Astrocyte of the cerebellum (primary cell): ENCODE measurements at regions not wholly inside any gene's neighbourhood (a gene's known extent, or its start where the extent isn't known, plus 50 kb on each side); places are given as distances from the start of the nearest gene placed in this dataset.
"Not testable (repeated sequence)": the region's sequence is repeated elsewhere in the genome, so short reads cannot be mapped to it uniquely, and the experiment has no call there.

Experiments used
- DNase-seq: peaks from one replicate; pipeline ENCODE4 v3.0.0-alpha.2; 2011; ENCODE audit warnings: low read depth
- H3K4me3 ChIP-seq: 2 replicates; pipeline ENCODE4 v1.5.1; 2011; ENCODE audit warnings: mild to moderate bottlenecking, low read depth, low read length, moderate library complexity
- in situ Hi-C: cut with HindIII; loops from 2 replicates; pipeline ENCODE4 v1.10.0; 2017; ENCODE audit warnings: low sequenced_read_pairs
- TF ChIP-seq, protein P1 (sequence below): IDR thresholded peaks from 2 replicates; pipeline ENCODE4 v1.5.1; 2012; ENCODE audit warnings: low read length, low read depth, moderate library complexity, mild to moderate bottlenecking; ENCODE audit errors: missing control alignments

DNA sequence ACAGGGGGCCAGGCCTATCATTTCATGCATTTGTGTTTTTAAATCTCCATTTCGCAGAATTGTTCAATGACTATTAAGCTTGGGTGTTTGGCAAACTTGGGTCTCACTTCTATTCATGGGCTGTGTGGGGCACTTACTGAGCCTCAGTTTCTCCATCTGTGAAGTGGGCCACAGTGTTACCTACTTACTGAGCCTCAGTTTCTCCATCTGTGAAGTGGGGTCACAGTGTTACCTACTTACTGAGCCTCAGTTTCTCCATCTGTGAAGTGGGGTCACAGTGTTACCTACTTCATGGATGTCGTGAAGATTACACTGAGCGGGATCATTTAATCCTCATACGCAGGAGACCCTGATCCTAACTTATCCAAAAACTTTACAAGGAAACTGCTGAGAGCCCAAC is 115.1 kb upstream of the STX18 start:
- TF ChIP-seq, protein P1, sequence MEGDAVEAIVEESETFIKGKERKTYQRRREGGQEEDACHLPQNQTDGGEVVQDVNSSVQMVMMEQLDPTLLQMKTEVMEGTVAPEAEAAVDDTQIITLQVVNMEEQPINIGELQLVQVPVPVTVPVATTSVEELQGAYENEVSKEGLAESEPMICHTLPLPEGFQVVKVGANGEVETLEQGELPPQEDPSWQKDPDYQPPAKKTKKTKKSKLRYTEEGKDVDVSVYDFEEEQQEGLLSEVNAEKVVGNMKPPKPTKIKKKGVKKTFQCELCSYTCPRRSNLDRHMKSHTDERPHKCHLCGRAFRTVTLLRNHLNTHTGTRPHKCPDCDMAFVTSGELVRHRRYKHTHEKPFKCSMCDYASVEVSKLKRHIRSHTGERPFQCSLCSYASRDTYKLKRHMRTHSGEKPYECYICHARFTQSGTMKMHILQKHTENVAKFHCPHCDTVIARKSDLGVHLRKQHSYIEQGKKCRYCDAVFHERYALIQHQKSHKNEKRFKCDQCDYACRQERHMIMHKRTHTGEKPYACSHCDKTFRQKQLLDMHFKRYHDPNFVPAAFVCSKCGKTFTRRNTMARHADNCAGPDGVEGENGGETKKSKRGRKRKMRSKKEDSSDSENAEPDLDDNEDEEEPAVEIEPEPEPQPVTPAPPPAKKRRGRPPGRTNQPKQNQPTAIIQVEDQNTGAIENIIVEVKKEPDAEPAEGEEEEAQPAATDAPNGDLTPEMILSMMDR = no peak
- H3K4me3 ChIP-seq = no peak overlapping the region
- in situ Hi-C loops = no loop called here
- no peak for DNase-seq

DNA sequence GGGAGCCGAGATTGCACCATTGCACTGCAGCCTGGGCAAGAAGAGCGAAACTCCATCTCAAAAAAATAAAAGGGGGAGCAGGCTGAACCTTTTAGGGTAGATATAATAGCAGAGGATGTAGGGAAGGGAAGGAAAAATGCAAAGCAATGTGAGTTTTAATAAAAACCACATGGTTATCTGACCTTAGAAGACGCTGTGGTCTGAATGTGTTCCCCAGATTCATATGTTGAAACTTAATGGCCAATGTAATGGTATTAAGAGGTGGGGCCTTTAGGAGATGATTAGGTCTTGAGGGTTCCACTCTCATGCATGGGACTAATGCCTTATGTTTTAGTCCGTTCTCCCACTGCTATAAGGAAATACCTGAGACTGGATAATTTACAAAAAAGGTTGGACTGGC is 114.1 kb upstream of the STX18 start:
- DNase-seq = no peak
- TF ChIP-seq, protein P1 = no peak
- H3K4me3 ChIP-seq = no peak overlapping the region
- in situ Hi-C loops = no loop called here

DNA sequence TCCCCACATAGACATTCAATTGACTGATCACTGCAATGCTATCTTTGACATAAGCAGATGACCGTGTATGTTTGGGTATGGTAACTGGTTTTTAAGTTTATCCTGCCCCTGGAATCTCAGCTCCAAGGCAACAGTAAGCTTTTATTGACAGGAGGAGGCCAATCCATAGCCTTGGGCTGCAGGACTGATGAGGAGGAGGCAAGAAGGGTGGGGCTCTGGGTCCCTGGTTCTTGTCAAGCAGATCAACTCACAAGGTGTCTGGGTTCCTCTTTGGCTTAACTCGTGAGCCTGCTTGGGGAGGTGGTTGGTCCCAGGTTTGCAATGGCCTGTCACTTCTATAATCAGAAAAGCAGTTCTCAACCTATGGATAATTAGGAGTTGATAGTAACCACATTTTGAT is 113.2 kb upstream of the STX18 start:
- TF ChIP-seq, protein P1 = no peak
- in situ Hi-C loops = no loop called here

DNA sequence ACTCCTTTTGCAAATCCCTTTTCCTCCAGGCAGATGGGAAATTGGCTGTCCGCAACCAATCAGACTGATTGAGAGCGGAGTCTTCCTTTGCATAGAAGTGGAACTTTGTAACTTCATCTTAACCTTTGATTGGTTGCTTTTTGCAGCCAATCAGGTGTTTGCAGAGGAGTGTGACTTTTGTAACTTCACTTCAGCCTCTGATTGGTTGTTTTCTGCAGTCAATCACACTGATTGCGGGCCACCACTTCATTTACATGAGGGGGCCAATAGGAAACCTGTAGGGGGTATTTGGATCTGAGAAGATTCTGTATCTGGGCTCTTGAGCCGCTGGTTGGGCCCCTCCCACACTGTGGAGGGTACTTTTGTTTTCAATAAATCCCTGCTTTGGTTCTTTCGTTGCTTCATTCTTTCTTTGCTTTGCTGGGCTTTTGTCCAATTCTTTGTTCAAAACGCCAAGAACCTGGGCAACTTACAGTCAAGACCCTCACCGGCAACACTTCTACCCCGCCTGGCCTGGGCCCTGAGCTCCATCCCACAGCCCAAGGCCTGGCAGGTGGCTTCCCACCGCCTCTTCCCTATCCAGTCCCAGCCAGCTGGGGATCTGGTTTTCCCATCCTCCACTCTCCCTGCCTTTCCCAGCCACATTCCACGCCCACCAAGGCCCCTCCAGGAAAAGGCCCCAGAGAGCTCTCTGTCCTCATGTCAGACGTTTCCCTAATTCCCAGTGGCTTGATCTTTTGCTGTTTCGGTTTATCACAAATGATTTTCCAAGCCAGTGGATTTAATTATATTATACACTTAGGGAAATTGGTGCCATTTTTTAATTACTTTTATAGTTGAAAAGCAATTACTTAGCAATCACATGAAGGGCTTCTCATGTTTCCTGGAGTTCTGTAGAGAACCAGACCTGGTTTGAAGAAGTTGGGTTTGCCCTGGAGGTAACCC is 110.2 kb upstream of the STX18 start:
- DNase-seq = no peak
- H3K4me3 ChIP-seq = no peak overlapping the region
- in situ Hi-C loops = no loop called here
- TF ChIP-seq, protein P1 = no peak

More for the DNA sequence above, 113.2 kb upstream of the STX18 start:
- no peak for DNase-seq
- no peak overlapping the region for H3K4me3 ChIP-seq

DNA sequence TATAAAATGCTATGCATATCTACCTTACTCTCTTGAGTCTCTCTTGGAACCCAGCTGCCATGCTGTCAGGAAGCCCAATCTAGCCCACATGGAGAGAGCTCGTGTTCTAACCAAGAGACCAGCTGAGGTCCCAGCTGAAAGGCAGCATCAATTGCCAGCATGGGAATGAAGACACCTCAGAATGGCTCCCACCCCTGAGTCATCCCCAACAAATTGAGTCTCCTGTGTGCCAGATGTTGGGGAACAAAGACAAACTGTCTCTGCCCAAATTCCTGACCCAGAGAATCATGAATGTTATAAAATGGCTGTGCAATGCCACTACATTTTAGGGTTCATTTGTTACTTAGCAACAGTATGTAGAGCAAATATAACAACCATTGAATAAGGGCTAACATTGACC is 105.2 kb upstream of the STX18 start:
- in situ Hi-C loops = no loop called here
- TF ChIP-seq, protein P1 = no peak
- no peak overlapping the region for H3K4me3 ChIP-seq

DNA sequence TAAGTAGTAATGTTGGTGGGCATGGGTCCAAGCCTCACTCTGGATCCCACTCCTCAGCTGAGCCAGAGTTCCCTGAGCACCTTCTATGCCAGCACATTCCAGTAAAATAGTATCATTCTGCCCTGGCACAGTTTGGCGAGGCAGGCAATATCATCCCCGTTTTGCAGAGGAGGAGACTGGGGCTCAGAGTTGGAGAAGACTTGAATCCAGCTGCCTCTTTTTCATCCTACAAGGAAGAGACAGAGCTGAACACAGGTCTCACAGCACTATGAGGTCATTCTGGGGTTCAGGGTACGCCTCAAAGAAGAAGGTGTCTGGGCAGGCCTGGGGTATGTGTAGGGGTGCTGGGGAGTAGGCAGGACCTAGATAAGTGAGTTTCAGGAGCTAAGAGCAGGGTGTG is 103.9 kb upstream of the STX18 start:
- TF ChIP-seq, protein P1 = no peak
- DNase-seq = no peak
- in situ Hi-C loops = no loop called here
- H3K4me3 ChIP-seq = no peak overlapping the region

More for the DNA sequence above, 105.2 kb upstream of the STX18 start:
- no peak for DNase-seq

DNA sequence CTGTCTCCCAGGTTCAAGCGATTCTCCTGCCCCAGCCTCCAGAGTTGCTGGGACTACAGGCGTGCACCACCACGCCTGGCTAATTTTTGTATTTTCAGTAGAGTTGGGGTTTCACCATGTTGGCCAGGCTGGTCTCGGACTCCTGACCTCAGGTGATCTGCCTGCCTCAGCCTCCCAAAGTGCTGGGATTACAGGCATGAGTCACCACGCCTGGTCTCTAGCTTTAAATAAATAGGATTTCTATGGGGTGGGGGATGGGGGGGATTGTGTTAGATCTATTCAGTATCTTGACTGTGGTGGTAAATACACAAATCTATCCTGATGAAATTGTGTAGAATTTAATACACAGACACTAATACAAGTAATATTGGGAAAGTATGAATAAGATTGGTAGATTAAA is 102.4 kb upstream of the STX18 start:
- DNase-seq, in situ Hi-C loops, H3K4me3 ChIP-seq: not testable (repeated sequence)

DNA sequence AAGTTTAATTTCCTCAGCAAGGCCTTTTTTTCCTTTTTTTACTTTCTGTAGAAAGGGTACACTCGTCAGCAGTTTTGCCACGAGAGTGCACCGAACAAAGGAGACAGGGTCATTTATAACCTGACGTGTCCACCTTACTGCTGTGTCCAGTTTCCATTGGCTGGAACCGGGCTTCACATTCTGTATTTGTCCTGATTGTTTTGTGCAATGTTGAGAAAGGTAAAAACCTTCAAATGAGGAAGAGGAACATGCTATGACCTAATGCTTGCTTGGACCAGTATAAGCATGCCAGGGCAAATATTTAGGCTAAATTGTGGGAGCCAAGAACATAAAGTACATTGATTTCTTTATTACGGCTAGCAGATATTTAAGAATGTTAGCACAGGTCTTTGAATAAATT is 101.9 kb upstream of the STX18 start:
- in situ Hi-C loops, DNase-seq: not testable (repeated sequence)

More for the DNA sequence above, 101.9 kb upstream of the STX18 start:
- H3K4me3 ChIP-seq = not testable (repeated sequence)
